ENCODE measurements at regions not wholly inside any gene's neighbourhood (a gene's known extent, or its start where the extent isn't known, plus 50 kb on each side); places are given as distances from the start of the nearest gene placed in this dataset.

DNA sequence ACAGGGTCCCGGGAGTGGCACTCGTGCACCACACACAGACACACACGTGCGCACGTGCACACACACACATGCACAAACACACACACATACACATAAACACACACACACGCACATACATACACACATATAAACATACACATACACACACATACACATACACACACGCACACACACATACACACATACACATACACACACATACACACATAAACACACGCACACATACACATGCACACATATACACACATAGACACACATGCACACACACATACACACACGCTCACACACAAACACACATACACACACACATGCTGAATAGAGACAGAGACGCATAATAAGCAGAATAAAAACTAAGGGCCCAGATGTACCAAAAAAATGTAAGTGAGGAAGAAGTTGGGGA lies 332.2 kb upstream of the CXorf51B start:
- H3K9me3 ChIP-seq (ENCODE audit: low read length), result no peaks in the 10 kb centered on the region
- H3K27ac ChIP-seq (ENCODE audit: low read length), result no peak overlapping the region

DNA sequence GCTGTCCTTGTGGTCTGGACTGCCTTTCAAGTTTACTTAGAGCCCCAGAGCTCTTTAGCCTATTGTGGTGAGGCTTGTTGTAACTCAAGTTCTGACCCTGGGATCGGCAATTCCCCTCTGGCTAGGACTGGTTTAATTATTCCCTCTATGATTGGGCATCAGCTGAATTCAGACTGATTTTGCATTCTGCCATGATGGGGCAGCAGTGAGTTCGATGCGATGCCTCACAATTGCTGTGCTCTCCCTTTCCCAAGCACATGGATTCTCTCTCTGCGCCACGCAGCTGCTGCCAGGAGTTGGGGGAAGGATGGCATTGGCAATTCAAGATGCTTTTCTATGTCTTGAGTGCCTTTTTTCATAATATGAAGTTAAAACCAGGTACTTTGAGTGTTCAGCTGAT lies 327.8 kb upstream of the CXorf51B start:
- no peaks in the 10 kb centered on the region for H3K27me3 ChIP-seq (ENCODE audit: insufficient read depth, low read depth, low read length)
- H3K36me3 ChIP-seq (ENCODE audit: insufficient read depth, low read length), result no peaks in the 10 kb centered on the region
- H3K4me3 ChIP-seq (ENCODE audit: low read length), result no peak overlapping the region
- no peak overlapping the region for H3K4me2 ChIP-seq (ENCODE audit: low read length)
- H3K9me3 ChIP-seq (ENCODE audit: low read length), result no peaks in the 10 kb centered on the region
- H3F3A ChIP-seq (ENCODE audit: insufficient read depth, low read length, poor library complexity, severe bottlenecking), result no peaks in the 10 kb centered on the region
- TF ChIP-seq TAF1 (IDR thresholded peaks at IDR 0.05; ENCODE audit: low read depth), result no peak
- no peak for TF ChIP-seq RAD21 (conservative IDR thresholded peaks at IDR 0.05)
- no peak for TF ChIP-seq EZH2 (IDR thresholded peaks at IDR 0.05; ENCODE audit: borderline replicate concordance, insufficient read depth, low read length, poor library complexity, severe bottlenecking)
- TF ChIP-seq POLR2AphosphoS5 (IDR thresholded peaks at IDR 0.05), result no peak
- TF ChIP-seq, protein P1, sequence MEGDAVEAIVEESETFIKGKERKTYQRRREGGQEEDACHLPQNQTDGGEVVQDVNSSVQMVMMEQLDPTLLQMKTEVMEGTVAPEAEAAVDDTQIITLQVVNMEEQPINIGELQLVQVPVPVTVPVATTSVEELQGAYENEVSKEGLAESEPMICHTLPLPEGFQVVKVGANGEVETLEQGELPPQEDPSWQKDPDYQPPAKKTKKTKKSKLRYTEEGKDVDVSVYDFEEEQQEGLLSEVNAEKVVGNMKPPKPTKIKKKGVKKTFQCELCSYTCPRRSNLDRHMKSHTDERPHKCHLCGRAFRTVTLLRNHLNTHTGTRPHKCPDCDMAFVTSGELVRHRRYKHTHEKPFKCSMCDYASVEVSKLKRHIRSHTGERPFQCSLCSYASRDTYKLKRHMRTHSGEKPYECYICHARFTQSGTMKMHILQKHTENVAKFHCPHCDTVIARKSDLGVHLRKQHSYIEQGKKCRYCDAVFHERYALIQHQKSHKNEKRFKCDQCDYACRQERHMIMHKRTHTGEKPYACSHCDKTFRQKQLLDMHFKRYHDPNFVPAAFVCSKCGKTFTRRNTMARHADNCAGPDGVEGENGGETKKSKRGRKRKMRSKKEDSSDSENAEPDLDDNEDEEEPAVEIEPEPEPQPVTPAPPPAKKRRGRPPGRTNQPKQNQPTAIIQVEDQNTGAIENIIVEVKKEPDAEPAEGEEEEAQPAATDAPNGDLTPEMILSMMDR (IDR thresholded peaks at IDR 0.05; ENCODE audit: poor library complexity, severe bottlenecking), result no peak
- no peak for TF ChIP-seq SMC3 (conservative IDR thresholded peaks at IDR 0.05; ENCODE audit: poor library complexity)
- TF ChIP-seq MXI1 (conservative IDR thresholded peaks at IDR 0.05; ENCODE audit: poor library complexity, severe bottlenecking), result no peak
- TF ChIP-seq EP300 (conservative IDR thresholded peaks at IDR 0.05; ENCODE audit: poor library complexity, severe bottlenecking), result no peak
- TF ChIP-seq, protein P2, sequence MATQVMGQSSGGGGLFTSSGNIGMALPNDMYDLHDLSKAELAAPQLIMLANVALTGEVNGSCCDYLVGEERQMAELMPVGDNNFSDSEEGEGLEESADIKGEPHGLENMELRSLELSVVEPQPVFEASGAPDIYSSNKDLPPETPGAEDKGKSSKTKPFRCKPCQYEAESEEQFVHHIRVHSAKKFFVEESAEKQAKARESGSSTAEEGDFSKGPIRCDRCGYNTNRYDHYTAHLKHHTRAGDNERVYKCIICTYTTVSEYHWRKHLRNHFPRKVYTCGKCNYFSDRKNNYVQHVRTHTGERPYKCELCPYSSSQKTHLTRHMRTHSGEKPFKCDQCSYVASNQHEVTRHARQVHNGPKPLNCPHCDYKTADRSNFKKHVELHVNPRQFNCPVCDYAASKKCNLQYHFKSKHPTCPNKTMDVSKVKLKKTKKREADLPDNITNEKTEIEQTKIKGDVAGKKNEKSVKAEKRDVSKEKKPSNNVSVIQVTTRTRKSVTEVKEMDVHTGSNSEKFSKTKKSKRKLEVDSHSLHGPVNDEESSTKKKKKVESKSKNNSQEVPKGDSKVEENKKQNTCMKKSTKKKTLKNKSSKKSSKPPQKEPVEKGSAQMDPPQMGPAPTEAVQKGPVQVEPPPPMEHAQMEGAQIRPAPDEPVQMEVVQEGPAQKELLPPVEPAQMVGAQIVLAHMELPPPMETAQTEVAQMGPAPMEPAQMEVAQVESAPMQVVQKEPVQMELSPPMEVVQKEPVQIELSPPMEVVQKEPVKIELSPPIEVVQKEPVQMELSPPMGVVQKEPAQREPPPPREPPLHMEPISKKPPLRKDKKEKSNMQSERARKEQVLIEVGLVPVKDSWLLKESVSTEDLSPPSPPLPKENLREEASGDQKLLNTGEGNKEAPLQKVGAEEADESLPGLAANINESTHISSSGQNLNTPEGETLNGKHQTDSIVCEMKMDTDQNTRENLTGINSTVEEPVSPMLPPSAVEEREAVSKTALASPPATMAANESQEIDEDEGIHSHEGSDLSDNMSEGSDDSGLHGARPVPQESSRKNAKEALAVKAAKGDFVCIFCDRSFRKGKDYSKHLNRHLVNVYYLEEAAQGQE (IDR thresholded peaks at IDR 0.05; ENCODE audit: borderline replicate concordance), result no peak
- no peaks in the 10 kb centered on the region for H4K20me1 ChIP-seq (ENCODE audit: insufficient read depth)
- no peak overlapping the region for H3K9ac ChIP-seq (ENCODE audit: low read length)
- H3K9me2 ChIP-seq (ENCODE audit: insufficient read depth, low read length), result no peaks in the 10 kb centered on the region
- H3K79me2 ChIP-seq (replicated peaks; ENCODE audit: insufficient read depth, low read length), result no peaks in the 10 kb centered on the region
- H3K27ac ChIP-seq (ENCODE audit: low read length), result no peak overlapping the region
- H2AFZ ChIP-seq (ENCODE audit: low read depth, low read length), result no peak overlapping the region

More for the DNA sequence above, 332.2 kb upstream of the CXorf51B start:
- no peaks in the 10 kb centered on the region for H3K27me3 ChIP-seq (ENCODE audit: insufficient read depth, low read depth, low read length)
- H3K36me3 ChIP-seq (ENCODE audit: insufficient read depth, low read length), result no peaks in the 10 kb centered on the region
- H3K9me2 ChIP-seq (ENCODE audit: insufficient read depth, low read length), result no peaks in the 10 kb centered on the region
- no peaks in the 10 kb centered on the region for H3F3A ChIP-seq (ENCODE audit: insufficient read depth, low read length, poor library complexity, severe bottlenecking)
- H3K79me2 ChIP-seq (replicated peaks; ENCODE audit: insufficient read depth, low read length), result no peaks in the 10 kb centered on the region
- H2AFZ ChIP-seq (ENCODE audit: low read depth, low read length), result no peak overlapping the region
- H3K4me3 ChIP-seq (ENCODE audit: low read length), result no peak overlapping the region
- H3K4me2 ChIP-seq (ENCODE audit: low read length), result no peak overlapping the region
- no peaks in the 10 kb centered on the region for H4K20me1 ChIP-seq (ENCODE audit: insufficient read depth)
- no peak overlapping the region for H3K9ac ChIP-seq (ENCODE audit: low read length)
- TF ChIP-seq, protein P2 (IDR thresholded peaks at IDR 0.05; ENCODE audit: borderline replicate concordance), result no peak
- TF ChIP-seq TAF1 (IDR thresholded peaks at IDR 0.05; ENCODE audit: low read depth) (no peak), MXI1 (conservative IDR thresholded peaks at IDR 0.05; ENCODE audit: poor library complexity, severe bottlenecking) (no peak), EP300 (conservative IDR thresholded peaks at IDR 0.05; ENCODE audit: poor library complexity, severe bottlenecking) (no peak), EZH2 (IDR thresholded peaks at IDR 0.05; ENCODE audit: borderline replicate concordance, insufficient read depth, low read length, poor library complexity, severe bottlenecking) (no peak), SMC3 (conservative IDR thresholded peaks at IDR 0.05; ENCODE audit: poor library complexity) (no peak), RAD21 (conservative IDR thresholded peaks at IDR 0.05) (no peak), POLR2AphosphoS5 (IDR thresholded peaks at IDR 0.05) (no peak)
- TF ChIP-seq, protein P1 (IDR thresholded peaks at IDR 0.05; ENCODE audit: poor library complexity, severe bottlenecking), result no peak

Measured in neural cell (in vitro differentiated cells).